Stimulated activated naive B cell treated with anti-CD40 and anti-IgM and Interleukin-4, amounts not matched to agents 10 μg/mL and 1 μg/mL and 100 μg/mL, for 72 hours (primary cell): ENCODE measurements at regions not wholly inside any gene's neighbourhood (a gene's known extent, or its start where the extent isn't known, plus 50 kb on each side); places are given as distances from the start of the nearest gene placed in this dataset.

Source experiments
- ATAC-seq, 2 donors: fragments of 150-1000 bp; cut with Tn5 transposase; replicated peaks; 2 replicates each; pipeline ENCODE4 v1.10.0; 2021; ENCODE audit warnings: moderate library complexity in 1 of 2
- DNase-seq: peaks from one replicate; pipeline ENCODE4 v3.0.0; 2021
- H3K27ac Mint-ChIP-seq: one replicate; pipeline ENCODE4 v1.8.0; 2022; ENCODE audit warnings: mild to moderate bottlenecking, mixed read lengths
- H3K27me3 Mint-ChIP-seq, 2 donors: one replicate each; pipeline ENCODE4 v1.8.0; 2022; ENCODE audit warnings: mixed read lengths in 2 of 2
- H3K36me3 Mint-ChIP-seq, 2 donors: one replicate each; pipeline ENCODE4 v1.8.0; 2022; ENCODE audit warnings: mixed read lengths in 2 of 2, mild to moderate bottlenecking in 1 of 2
- H3K4me1 Mint-ChIP-seq, 2 donors: one replicate each; pipeline ENCODE4 v1.8.0; 2022; ENCODE audit warnings: mixed read lengths in 2 of 2, mild to moderate bottlenecking in 1 of 2
- H3K4me3 Mint-ChIP-seq, 2 donors: one replicate each; pipeline ENCODE4 v1.8.0; 2022; ENCODE audit warnings: mild to moderate bottlenecking in 2 of 2, mixed read lengths in 2 of 2, moderate library complexity in 1 of 2
- H3K9me3 Mint-ChIP-seq, 2 donors: one replicate each; pipeline ENCODE4 v1.8.0; 2022; ENCODE audit warnings: mixed read lengths in 2 of 2, mild to moderate bottlenecking in 1 of 2

DNA sequence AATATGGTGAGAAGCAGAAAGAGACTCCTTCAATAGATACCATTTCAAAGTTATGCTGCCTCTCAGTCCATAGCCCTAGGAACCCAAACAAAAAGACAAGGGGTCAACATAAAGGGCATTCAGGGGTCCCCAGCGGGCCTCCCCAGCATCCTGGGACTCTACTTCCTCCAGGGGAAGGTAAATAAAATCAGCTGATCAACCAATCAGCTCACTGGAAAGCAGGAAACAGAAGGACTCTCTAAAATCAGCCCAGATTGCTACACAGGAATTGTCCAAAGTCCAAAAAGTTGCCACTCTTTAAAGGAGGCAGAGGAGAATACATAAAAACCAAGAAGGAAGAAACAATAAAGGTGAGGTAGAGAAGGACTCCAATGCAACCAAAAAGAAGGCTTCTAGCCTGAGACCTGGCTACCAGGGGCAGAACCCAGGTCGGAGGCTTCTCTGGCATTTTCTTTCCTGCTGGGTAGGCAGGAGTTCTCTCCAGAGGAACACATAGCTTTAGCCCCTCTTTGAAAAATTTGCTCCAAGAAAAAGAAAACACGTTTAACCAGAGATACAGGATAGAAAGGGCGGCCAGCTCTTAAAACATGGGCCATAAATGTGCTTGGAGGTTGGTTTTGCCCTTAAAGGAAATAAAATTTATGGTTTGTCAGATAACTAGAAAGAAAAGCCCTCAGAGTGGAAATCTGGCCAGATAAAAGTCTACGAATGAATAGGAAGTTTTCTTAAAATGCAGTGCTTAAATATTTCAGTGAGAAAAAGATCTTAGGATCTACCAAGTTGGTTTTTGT, 404.6 kb downstream of the SOX9 start:
- no peaks in the 10 kb centered on the region for H3K9me3 Mint-ChIP-seq
- H3K27me3 Mint-ChIP-seq: peaks cover 0 to 8% of the 10 kb centered on the region in 2 donors
- DNase-seq (no peak), ATAC-seq (no peak)
- H3K4me1 Mint-ChIP-seq: no peaks in the 10 kb centered on the region
- no peak overlapping the region for H3K27ac Mint-ChIP-seq
- no peaks in the 10 kb centered on the region for H3K36me3 Mint-ChIP-seq
- H3K4me3 Mint-ChIP-seq: no peak overlapping the region

DNA sequence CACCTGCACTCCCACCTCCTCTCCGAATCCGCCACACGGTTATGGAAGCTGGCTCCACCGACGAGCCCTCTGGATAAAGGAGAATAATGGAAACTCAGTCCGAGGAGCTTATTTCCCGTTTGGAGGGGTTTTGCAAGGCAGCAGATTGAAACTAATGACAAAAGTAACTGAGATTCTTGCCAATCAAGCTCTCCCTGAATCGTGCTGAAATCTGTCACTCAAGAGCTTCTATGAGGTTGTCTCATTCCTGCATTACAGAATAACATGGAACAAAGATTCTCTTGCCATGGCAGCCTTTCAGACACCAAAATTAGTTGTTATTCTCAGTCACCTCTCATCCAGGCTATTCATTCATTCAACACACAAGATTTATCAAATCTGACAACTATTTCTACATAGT, 405.9 kb downstream of the SOX9 start:
- ATAC-seq (no peak), DNase-seq (no peak)
- Mint-ChIP-seq H3K27me3 (peaks cover 0 to 16% of the 10 kb centered on the region in 2 donors), H3K36me3 (no peaks in the 10 kb centered on the region), H3K4me1 (no peaks in the 10 kb centered on the region), H3K27ac (no peak overlapping the region), H3K9me3 (no peaks in the 10 kb centered on the region), H3K4me3 (no peak overlapping the region)

DNA sequence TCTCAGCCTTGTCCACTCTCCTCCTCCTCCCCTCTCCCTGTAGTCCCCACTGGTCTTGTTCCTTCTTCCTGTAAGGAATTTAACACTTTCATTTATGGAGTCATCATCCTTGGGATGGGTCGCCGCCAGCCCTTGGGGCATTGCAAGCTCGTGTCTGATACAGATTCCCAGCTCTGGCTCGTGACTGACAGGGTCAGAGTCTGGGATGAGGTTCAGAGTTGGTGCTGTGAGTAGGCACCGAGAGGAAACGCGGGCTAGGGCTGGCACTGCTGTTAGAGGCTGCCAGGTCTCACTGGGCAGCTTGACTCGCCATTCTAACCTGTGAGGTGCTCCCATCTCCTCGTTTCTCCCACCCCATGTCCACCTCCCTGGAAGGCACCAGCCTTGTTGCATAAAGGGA, 407.0 kb downstream of the SOX9 start:
- H3K4me3 Mint-ChIP-seq: no peak overlapping the region
- H3K27me3 Mint-ChIP-seq: peaks cover 0 to 20% of the 10 kb centered on the region in 2 donors
- H3K36me3 Mint-ChIP-seq: no peaks in the 10 kb centered on the region
- no peaks in the 10 kb centered on the region for H3K4me1 Mint-ChIP-seq
- no peak overlapping the region for H3K27ac Mint-ChIP-seq
- H3K9me3 Mint-ChIP-seq: no peaks in the 10 kb centered on the region
- no peak for ATAC-seq
- no peak for DNase-seq

DNA sequence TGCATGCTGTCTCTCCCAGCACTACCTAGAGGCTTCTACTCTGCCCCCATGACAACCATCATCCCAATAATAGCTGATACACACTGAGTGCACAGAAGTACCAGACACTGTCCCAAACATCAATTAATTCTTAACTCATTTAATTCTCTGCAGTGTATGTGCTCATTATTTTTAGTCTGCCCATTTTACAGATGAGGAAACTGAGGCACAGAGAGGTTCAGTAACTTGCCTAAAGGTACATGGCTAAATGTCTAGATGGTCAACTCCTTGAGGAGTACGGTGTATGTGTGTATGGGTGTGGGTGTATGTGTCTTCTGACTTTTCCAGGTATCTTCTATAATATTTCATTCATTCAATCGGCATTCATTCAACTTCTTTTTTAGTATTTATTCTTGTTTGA, 407.9 kb downstream of the SOX9 start:
- no peaks in the 10 kb centered on the region for H3K36me3 Mint-ChIP-seq
- H3K4me3 Mint-ChIP-seq: no peak overlapping the region
- ATAC-seq: no peak
- H3K4me1 Mint-ChIP-seq: no peaks in the 10 kb centered on the region
- H3K27ac Mint-ChIP-seq: no peak overlapping the region
- DNase-seq: no peak
- peaks cover 0 to 20% of the 10 kb centered on the region in 2 donors for H3K27me3 Mint-ChIP-seq
- no peaks in the 10 kb centered on the region for H3K9me3 Mint-ChIP-seq

DNA sequence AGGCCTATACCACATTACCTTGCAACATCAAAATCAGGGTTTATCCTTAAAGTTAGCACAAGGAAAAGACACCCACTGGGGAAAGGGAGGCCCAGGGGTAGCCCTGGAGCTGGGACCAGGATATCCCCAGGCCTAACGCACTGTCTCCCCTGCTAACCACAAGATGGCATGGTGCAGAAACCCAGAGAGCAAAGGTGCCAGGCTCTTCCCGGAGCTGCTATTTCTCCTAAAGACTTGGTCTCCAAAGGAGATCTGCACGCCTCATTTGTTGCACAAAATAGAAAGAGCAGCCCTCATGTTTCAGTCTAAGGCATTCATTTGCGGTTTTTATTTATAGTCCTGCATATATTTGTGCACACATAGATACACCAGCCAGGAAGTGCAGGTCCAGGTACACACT, 408.6 kb downstream of the SOX9 start:
- Mint-ChIP-seq H3K9me3 (peaks cover 0 to 3% of the 10 kb centered on the region in 2 donors), H3K27ac (no peak overlapping the region), H3K36me3 (no peaks in the 10 kb centered on the region), H3K4me3 (no peak overlapping the region), H3K4me1 (no peaks in the 10 kb centered on the region), H3K27me3 (peaks cover under 1 to 20% of the 10 kb centered on the region in 2 donors)
- DNase-seq (no peak), ATAC-seq (no peak)

DNA sequence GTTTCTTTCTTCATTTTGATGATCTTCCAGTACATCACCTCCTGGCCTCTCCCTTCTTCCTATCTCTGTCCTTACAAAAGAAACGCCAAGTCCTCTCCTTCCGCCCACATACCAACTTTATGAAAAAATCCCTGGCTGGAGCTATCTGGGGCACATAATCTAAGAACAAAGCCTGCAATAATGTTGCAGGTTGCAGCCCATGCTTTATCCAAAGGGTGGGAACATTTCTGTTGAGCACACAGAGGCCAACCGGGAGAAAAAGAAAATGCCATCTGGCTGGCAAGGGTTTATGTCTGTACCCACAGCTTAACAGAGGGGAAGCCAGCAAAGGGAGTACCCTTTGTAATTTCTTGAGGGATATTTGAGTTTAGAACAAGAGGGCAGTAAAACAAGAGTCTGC, 409.6 kb downstream of the SOX9 start:
- H3K36me3 Mint-ChIP-seq: peaks cover 0 to 3% of the 10 kb centered on the region in 2 donors
- H3K27me3 Mint-ChIP-seq: peaks cover 6 to 20% of the 10 kb centered on the region in 2 donors
- no peak overlapping the region for H3K27ac Mint-ChIP-seq
- H3K9me3 Mint-ChIP-seq: peaks cover 4 to 6% of the 10 kb centered on the region in 2 donors
- ATAC-seq: no peak
- no peak for DNase-seq
- no peak overlapping the region for H3K4me3 Mint-ChIP-seq
- H3K4me1 Mint-ChIP-seq: no peaks in the 10 kb centered on the region

DNA sequence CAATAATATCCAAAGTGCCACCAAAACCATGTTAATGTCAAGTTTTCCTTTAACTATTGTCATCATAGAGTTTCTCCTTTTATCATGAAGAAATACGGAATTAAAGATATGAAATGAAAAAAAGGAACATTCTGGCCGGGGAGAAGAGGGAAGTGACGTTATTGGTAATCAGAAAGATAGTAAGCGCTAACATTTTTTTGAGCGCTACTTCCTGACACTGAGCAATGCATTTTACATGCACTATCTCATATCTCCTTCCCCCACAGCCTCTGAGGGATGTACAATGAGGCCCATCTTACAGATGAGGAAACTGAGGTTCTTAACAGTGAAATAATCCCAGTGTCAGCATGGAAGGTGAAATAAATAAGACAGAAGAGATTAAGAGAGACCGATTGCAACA, 410.9 kb downstream of the SOX9 start:
- no peak for ATAC-seq
- DNase-seq: no peak
- H3K4me3 Mint-ChIP-seq: no peak overlapping the region
- H3K27me3 Mint-ChIP-seq: peaks cover 6 to 20% of the 10 kb centered on the region in 2 donors
- H3K4me1 Mint-ChIP-seq: no peaks in the 10 kb centered on the region
- H3K36me3 Mint-ChIP-seq: peaks cover 0 to 3% of the 10 kb centered on the region in 2 donors
- H3K9me3 Mint-ChIP-seq: peaks cover 4 to 6% of the 10 kb centered on the region in 2 donors
- no peak overlapping the region for H3K27ac Mint-ChIP-seq

DNA sequence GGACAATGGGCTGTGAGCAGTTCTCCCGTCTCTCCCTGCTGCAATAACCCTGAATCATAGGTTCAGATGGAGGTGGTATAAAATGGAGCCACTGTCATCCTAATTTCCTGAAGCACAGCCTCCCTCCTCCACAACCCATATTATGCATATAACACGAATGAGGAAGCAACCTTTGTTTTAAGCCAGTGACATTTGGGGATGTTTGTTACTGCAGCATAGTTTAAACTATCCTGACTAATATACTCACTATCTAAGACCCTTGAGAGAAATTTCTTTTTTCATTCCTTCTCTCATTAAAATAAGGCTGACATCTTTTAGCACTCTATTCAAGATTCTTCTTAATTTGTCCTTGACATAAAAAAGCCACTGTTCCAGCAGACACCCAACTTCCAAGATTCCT, 413.4 kb downstream of the SOX9 start:
- DNase-seq (no peak), ATAC-seq (no peak)
- H3K36me3 Mint-ChIP-seq: peaks cover 0 to 3% of the 10 kb centered on the region in 2 donors
- H3K27ac Mint-ChIP-seq: no peak overlapping the region
- H3K27me3 Mint-ChIP-seq: peaks cover 21 to 22% of the 10 kb centered on the region in 2 donors
- H3K9me3 Mint-ChIP-seq: peaks cover 4 to 6% of the 10 kb centered on the region in 2 donors
- H3K4me1 Mint-ChIP-seq: no peaks in the 10 kb centered on the region
- H3K4me3 Mint-ChIP-seq: no peak overlapping the region

DNA sequence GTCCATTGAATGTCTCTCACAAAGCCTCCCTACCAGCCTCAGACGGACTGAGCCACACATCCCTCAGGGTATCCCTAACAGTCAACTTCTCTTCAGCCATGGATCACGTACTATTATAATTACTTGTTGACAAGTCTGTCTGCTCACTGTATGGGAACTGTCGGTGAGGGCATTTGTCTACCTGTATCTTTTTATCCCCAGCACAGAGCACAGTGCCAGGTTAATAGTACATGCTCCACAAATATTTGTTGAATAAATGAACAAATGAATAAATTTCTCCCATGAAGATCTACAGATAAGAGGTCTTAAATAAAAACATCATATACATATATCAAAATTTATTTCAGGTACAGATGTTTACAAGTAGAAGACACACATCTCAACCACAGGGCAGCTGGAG, 414.0 kb downstream of the SOX9 start:
- Mint-ChIP-seq H3K4me3 (no peak overlapping the region), H3K4me1 (peaks cover 0 to 1% of the 10 kb centered on the region in 2 donors), H3K27me3 (peaks cover 26% of the 10 kb centered on the region in 2 donors), H3K9me3 (peaks cover 4 to 6% of the 10 kb centered on the region in 2 donors), H3K36me3 (peaks cover 0 to 3% of the 10 kb centered on the region in 2 donors), H3K27ac (no peak overlapping the region)
- DNase-seq (no peak), ATAC-seq (no peak)

DNA sequence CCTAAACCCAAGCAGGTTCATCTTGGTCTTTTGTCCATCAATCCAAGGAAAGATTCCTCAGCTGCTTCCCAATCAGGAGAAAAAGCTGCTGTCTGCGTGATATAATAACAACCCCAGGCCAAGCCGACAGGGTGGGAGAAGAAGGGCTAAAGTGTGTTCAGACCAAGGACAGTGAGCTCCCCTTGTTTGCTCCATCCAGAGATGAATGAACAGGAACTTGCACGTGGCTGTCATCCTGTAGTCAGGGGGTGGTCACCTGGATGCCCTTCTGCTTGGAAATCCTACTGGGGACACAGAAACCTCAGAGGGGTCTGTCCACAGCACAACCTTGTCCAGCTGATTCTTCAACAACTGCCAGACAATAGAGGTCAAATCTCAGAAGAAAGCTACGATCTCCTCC, 414.5 kb downstream of the SOX9 start:
- Mint-ChIP-seq H3K27me3 (peaks cover 29 to 30% of the 10 kb centered on the region in 2 donors), H3K4me3 (no peak overlapping the region), H3K4me1 (peaks cover 3 to 6% of the 10 kb centered on the region in 2 donors), H3K36me3 (peaks cover 0 to 3% of the 10 kb centered on the region in 2 donors), H3K27ac (no peak overlapping the region), H3K9me3 (peaks cover 4 to 6% of the 10 kb centered on the region in 2 donors)
- DNase-seq: no peak
- ATAC-seq: no peak

DNA sequence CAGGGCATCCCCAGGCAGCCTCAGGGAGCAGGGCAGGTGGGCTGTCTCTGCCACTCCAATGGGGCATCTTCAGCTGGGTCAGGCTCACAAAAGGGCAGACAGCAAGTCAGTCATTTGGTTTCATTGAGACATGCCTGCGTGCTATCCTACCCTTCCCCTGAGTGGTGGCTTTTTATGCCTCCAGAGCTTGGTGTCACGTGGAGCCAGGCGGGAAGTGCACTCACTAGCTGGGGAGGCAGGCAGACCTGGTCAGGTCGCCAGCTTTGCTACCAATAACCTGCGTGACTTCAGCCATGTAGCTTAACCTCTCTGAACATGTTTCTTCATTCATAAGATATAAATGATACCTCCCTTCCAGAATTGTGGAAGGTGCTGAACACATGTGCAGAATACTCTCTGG, 415.0 kb downstream of the SOX9 start:
- ATAC-seq: no peak
- peaks cover 29 to 35% of the 10 kb centered on the region in 2 donors for H3K27me3 Mint-ChIP-seq
- no peak overlapping the region for H3K4me3 Mint-ChIP-seq
- H3K4me1 Mint-ChIP-seq: peaks cover 4 to 6% of the 10 kb centered on the region in 2 donors
- H3K27ac Mint-ChIP-seq: no peak overlapping the region
- peaks cover 0 to 3% of the 10 kb centered on the region in 2 donors for H3K36me3 Mint-ChIP-seq
- no peak for DNase-seq
- peaks cover 4 to 6% of the 10 kb centered on the region in 2 donors for H3K9me3 Mint-ChIP-seq

DNA sequence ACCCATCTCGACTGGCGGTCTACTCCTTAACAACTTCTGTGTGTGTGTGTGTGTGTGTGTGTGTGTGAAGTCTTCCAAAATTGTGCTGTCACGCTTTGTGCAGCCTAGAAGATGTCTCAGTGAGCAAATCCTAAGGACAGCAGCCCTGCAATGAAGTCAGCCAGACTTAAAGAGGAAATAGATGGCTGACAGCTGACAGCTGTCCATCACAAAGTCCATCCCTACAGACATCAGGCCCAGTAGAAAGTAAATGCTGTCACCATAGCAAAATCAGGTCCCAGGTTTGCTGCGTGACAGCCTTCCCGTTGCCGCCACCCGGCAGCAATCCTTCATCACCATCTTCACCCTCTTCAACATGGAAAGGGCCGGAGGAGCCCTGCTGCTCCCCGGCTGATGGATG, 416.0 kb downstream of the SOX9 start:
- DNase-seq: no peak
- H3K36me3 Mint-ChIP-seq: peaks cover 0 to 3% of the 10 kb centered on the region in 2 donors

DNA sequence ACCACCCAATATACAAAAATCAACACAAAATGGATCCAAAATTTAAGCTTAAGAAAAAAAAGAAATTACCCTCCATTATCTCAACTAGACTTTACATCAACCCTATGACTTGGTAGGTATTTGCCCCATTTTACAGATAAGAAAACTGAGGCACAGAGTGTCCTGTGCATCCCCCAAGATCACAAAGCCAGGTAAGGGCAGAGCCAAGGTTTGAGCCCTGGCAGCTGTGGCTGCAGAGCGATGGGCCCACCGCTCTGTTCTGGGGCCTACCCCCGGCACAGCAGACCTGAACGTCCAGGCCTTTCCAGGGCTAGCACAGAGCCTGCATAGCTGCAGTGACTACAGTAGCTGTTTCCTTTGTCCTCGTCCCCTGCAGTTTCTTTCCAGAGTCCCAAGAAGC, 417.6 kb downstream of the SOX9 start:
- Mint-ChIP-seq H3K27ac (no peak overlapping the region), H3K27me3 (peaks cover 38 to 61% of the 10 kb centered on the region in 2 donors), H3K4me1 (peaks cover 4 to 6% of the 10 kb centered on the region in 2 donors), H3K9me3 (peaks cover 4 to 9% of the 10 kb centered on the region in 2 donors), H3K36me3 (peaks cover 0 to 3% of the 10 kb centered on the region in 2 donors), H3K4me3 (no peak overlapping the region)
- DNase-seq (no peak), ATAC-seq (no peak)

More for the DNA sequence above, 416.0 kb downstream of the SOX9 start:
- Mint-ChIP-seq H3K9me3 (peaks cover 4 to 9% of the 10 kb centered on the region in 2 donors), H3K4me3 (no peak overlapping the region), H3K27ac (no peak overlapping the region), H3K27me3 (peaks cover 27 to 45% of the 10 kb centered on the region in 2 donors), H3K4me1 (peaks cover 4 to 6% of the 10 kb centered on the region in 2 donors)
- ATAC-seq: no peak

DNA sequence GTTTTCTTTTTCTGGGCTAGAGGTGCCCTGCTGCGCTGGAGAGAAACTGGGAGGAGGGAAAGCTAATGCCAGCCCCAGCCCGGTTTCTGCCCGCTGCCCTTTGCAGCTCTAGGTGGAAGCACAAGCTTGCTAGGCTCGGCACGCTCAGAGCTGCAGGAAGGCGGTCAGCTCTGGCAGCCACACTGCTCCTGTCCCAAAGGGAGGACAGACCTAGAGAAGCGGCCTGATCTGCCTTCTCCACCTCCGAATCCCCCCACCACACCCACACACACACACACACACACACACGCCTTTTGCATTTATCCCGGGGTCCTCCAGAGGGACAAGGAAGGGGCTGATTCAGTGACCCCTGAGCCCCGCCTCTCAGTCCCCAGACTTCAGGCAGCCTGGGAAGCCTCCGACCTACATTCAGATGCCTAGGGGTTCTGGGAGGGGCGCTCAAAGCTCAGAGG, 418.1 kb downstream of the SOX9 start:
- H3K36me3 Mint-ChIP-seq: peaks cover 0 to 3% of the 10 kb centered on the region in 2 donors
- ATAC-seq: no peak
- peaks cover 40 to 64% of the 10 kb centered on the region in 2 donors for H3K27me3 Mint-ChIP-seq
- peaks cover 4 to 6% of the 10 kb centered on the region in 2 donors for H3K4me1 Mint-ChIP-seq
- no peak overlapping the region for H3K4me3 Mint-ChIP-seq
- H3K27ac Mint-ChIP-seq: no peak overlapping the region
- no peak for DNase-seq
- H3K9me3 Mint-ChIP-seq: peaks cover 4 to 9% of the 10 kb centered on the region in 2 donors
